MM.1S (cell line): ENCODE measurements at regions not wholly inside any gene's neighbourhood (a gene's known extent, or its start where the extent isn't known, plus 50 kb on each side); places are given as distances from the start of the nearest gene placed in this dataset.

Experiments
- DNase-seq: peaks from one replicate; pipeline ENCODE4 v3.0.0-alpha.2; 2015
- H2AFZ ChIP-seq: fragments of 300-600 bp; sonication (generic); 2 replicates; pipeline ENCODE4 v1.6.0; 2016; ENCODE audit warnings: antibody characterized with exemption, low read length
- H3F3A ChIP-seq: fragments of 300-600 bp; sonication (generic); 2 replicates; pipeline ENCODE4 v1.6.1; 2016; ENCODE audit warnings: mild to moderate bottlenecking, antibody characterized with exemption, low read length, moderate library complexity, mixed read lengths; ENCODE audit not compliant: insufficient read depth
- H3K27ac ChIP-seq: fragments of 300-600 bp; sonication (generic); 2 replicates; pipeline ENCODE4 v1.5.1; 2016; ENCODE audit warnings: mild to moderate bottlenecking, low read length
- H3K27me3 ChIP-seq: fragments of 300-600 bp; sonication (generic); replicated peaks from 2 replicates; pipeline ENCODE4 v1.6.0; 2016; ENCODE audit warnings: low read length; ENCODE audit not compliant: insufficient read depth
- H3K36me3 ChIP-seq: fragments of 300-600 bp; sonication (generic); replicated peaks from 2 replicates; pipeline ENCODE4 v1.6.1; 2016; ENCODE audit warnings: mild to moderate bottlenecking, low read length, mixed read lengths; ENCODE audit not compliant: insufficient read depth
- H3K4me1 ChIP-seq: fragments of 300-600 bp; sonication (generic); 2 replicates; pipeline ENCODE4 v1.6.1; 2016; ENCODE audit warnings: low read length, mixed read lengths
- H3K4me2 ChIP-seq: fragments of 300-600 bp; sonication (generic); 2 replicates; pipeline ENCODE4 v1.6.0; 2016; ENCODE audit warnings: low read depth, low read length
- H3K4me3 ChIP-seq: fragments of 300-600 bp; sonication (generic); 2 replicates; pipeline ENCODE4 v1.5.1; 2016; ENCODE audit warnings: low read length, mixed read lengths
- H3K79me2 ChIP-seq: fragments of 300-600 bp; sonication (generic); 2 replicates; pipeline ENCODE4 v1.6.1; 2016; ENCODE audit warnings: mixed run types, low read length, mixed read lengths
- H3K9ac ChIP-seq: fragments of 300-600 bp; sonication (generic); 2 replicates; pipeline ENCODE4 v1.6.1; 2016; ENCODE audit warnings: low read length, mixed read lengths
- H3K9me2 ChIP-seq: fragments of 300-600 bp; sonication (generic); replicated peaks from 2 replicates; pipeline ENCODE4 v1.6.1; 2016; ENCODE audit warnings: mild to moderate bottlenecking, low read length, mixed read lengths; ENCODE audit not compliant: insufficient read depth
- H3K9me3 ChIP-seq: fragments of 300-600 bp; sonication (generic); replicated peaks from 2 replicates; pipeline ENCODE4 v1.6.1; 2016; ENCODE audit warnings: mild to moderate bottlenecking, low read length, mixed read lengths; ENCODE audit not compliant: insufficient read depth
- H4K20me1 ChIP-seq: fragments of 300-600 bp; sonication (generic); 2 replicates; pipeline ENCODE4 v1.6.1; 2016; ENCODE audit warnings: mild to moderate bottlenecking, low read length, moderate library complexity, mixed read lengths; ENCODE audit not compliant: insufficient read depth
- EZH2 ChIP-seq: fragments of 300-600 bp; sonication (generic); optimal IDR thresholded peaks from 2 replicates; pipeline ENCODE3; 2017; ENCODE audit warnings: low read depth, mild to moderate bottlenecking, antibody characterized with exemption, low read length, mixed read lengths
- EZH2phosphoT487 ChIP-seq: fragments of 300-600 bp; sonication (generic); IDR thresholded peaks from 2 replicates; pipeline ENCODE4 v1.6.1; 2018; ENCODE audit warnings: antibody characterized with exemption, low read length
- TF ChIP-seq, protein P1 (sequence below): fragments of 300-600 bp; sonication (generic); IDR thresholded peaks from 2 replicates; pipeline ENCODE4 v1.5.1; 2016; ENCODE audit warnings: antibody characterized with exemption, low read length, mixed read lengths

DNA sequence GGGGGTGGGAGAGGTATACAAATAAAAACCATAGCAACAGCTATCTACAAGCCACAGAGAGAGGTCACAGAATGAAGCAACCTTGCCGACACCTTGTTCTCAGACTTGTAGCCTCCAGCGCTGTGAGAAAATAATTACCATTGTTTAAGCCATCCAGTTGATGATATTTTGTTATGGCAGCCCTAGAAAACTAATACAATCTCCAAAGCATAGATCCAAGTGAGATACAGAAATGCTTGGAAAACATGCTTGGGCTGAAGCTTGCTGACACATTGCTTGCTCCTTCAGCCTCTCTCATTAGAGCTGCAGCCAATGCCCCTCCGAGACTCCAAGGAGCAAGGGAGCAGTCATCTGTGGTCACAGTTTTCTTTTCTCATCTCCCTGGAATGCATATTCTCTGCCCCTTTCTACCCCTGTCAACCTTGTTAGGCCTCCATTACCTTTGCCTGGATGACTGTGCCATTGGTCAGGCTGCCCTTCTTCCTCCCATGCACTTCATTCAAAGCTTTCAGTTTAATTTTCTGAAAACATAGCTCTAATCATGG lies 401.4 kb upstream of the KLF4 start:
- Histone ChIP-seq H3K4me3 (no peak overlapping the region), H3K4me2 (no peak overlapping the region), H3K9ac (no peak overlapping the region), H3K27ac (no peak overlapping the region), H3K27me3 (no peaks in the 10 kb centered on the region), H4K20me1 (no peaks in the 10 kb centered on the region), H3K36me3 (no peaks in the 10 kb centered on the region), H3K9me3 (no peaks in the 10 kb centered on the region), H3K9me2 (no peaks in the 10 kb centered on the region), H3K4me1 (no peaks in the 10 kb centered on the region), H3F3A (no peaks in the 10 kb centered on the region), H2AFZ (no peak overlapping the region), H3K79me2 (no peaks in the 10 kb centered on the region)
- no peak for TF ChIP-seq EZH2phosphoT487
- DNase-seq = no peak

GRCh38 chr9:107888773-107889227 lies 399.2 kb upstream of the KLF4 start:
- Histone ChIP-seq H3K9me2 (no peaks in the 10 kb centered on the region), H3K9me3 (no peaks in the 10 kb centered on the region), H2AFZ (no peak overlapping the region), H3K4me1 (no peaks in the 10 kb centered on the region), H3K27ac (no peak overlapping the region), H3K79me2 (no peaks in the 10 kb centered on the region), H3F3A (no peaks in the 10 kb centered on the region), H3K4me3 (no peak overlapping the region), H3K9ac (no peak overlapping the region), H4K20me1 (no peaks in the 10 kb centered on the region), H3K36me3 (no peaks in the 10 kb centered on the region), H3K4me2 (no peak overlapping the region), H3K27me3 (no peaks in the 10 kb centered on the region)
- TF ChIP-seq, protein P1, sequence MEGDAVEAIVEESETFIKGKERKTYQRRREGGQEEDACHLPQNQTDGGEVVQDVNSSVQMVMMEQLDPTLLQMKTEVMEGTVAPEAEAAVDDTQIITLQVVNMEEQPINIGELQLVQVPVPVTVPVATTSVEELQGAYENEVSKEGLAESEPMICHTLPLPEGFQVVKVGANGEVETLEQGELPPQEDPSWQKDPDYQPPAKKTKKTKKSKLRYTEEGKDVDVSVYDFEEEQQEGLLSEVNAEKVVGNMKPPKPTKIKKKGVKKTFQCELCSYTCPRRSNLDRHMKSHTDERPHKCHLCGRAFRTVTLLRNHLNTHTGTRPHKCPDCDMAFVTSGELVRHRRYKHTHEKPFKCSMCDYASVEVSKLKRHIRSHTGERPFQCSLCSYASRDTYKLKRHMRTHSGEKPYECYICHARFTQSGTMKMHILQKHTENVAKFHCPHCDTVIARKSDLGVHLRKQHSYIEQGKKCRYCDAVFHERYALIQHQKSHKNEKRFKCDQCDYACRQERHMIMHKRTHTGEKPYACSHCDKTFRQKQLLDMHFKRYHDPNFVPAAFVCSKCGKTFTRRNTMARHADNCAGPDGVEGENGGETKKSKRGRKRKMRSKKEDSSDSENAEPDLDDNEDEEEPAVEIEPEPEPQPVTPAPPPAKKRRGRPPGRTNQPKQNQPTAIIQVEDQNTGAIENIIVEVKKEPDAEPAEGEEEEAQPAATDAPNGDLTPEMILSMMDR = no peak
- TF ChIP-seq EZH2phosphoT487 (no peak), EZH2 (no peak)
- DNase-seq = no peak

GRCh38 chr9:107886826-107887225 lies 397.3 kb upstream of the KLF4 start:
- Histone ChIP-seq H3K4me3 (no peak overlapping the region), H3K4me1 (no peaks in the 10 kb centered on the region), H3K9me2 (no peaks in the 10 kb centered on the region), H2AFZ (no peak overlapping the region), H3K79me2 (no peaks in the 10 kb centered on the region), H3K27me3 (no peaks in the 10 kb centered on the region), H3K36me3 (no peaks in the 10 kb centered on the region), H4K20me1 (no peaks in the 10 kb centered on the region), H3F3A (no peaks in the 10 kb centered on the region), H3K9ac (no peak overlapping the region), H3K27ac (no peak overlapping the region), H3K9me3 (no peaks in the 10 kb centered on the region), H3K4me2 (no peak overlapping the region)
- TF ChIP-seq EZH2 = no peak
- TF ChIP-seq EZH2phosphoT487 = no peak
- TF ChIP-seq, protein P1 = no peak
- DNase-seq = no peak

GRCh38 chr9:107883496-107884124 lies 394.0 kb upstream of the KLF4 start:
- H3K27me3 ChIP-seq = no peaks in the 10 kb centered on the region
- H3K9me3 ChIP-seq = no peaks in the 10 kb centered on the region
- DNase-seq = no peak
- TF ChIP-seq, protein P1 = no peak
- H3K79me2 ChIP-seq = no peaks in the 10 kb centered on the region
- H3F3A ChIP-seq = no peaks in the 10 kb centered on the region
- H3K4me2 ChIP-seq = no peak overlapping the region
- H3K36me3 ChIP-seq = no peaks in the 10 kb centered on the region
- H3K4me3 ChIP-seq = no peak overlapping the region
- H3K4me1 ChIP-seq = no peaks in the 10 kb centered on the region
- no peak overlapping the region for H3K9ac ChIP-seq
- H2AFZ ChIP-seq = no peak overlapping the region
- no peaks in the 10 kb centered on the region for H3K9me2 ChIP-seq
- H3K27ac ChIP-seq = no peak overlapping the region
- no peaks in the 10 kb centered on the region for H4K20me1 ChIP-seq
